ENCODE measurements at regions not wholly inside any gene's neighbourhood (a gene's known extent, or its start where the extent isn't known, plus 50 kb on each side); places are given as distances from the start of the nearest gene placed in this dataset.
"Not testable (repeated sequence)": the region's sequence is repeated elsewhere in the genome, so short reads cannot be mapped to it uniquely, and the experiment has no call there.

- Histone ChIP-seq H3K4me3 (ENCODE audit: low read length) (no peak overlapping the region), H3K36me3 (ENCODE audit: control insufficient read depth, insufficient read depth, low read length) (no peaks in the 10 kb centered on the region), H3K27ac (ENCODE audit: low read length) (no peak overlapping the region), H3K27me3 (ENCODE audit: control insufficient read depth, insufficient read depth, low read length) (no peaks in the 10 kb centered on the region), H3K9me3 (ENCODE audit: control insufficient read depth, insufficient read depth, low read length) (no peaks in the 10 kb centered on the region), H3K4me1 (ENCODE audit: control insufficient read depth, insufficient read depth, low read length) (no peaks in the 10 kb centered on the region)
- no CpG with 5 or more reads among the region's 4 CpGs for WGBS (ENCODE audit: insufficient coverage, insufficient read length)
- peak; percentile 16 for DNase-seq (ENCODE audit: low read depth, low spot score)
These were observed 363.3 kb upstream of the RPS23 start for GRCh38 chr5:82641331-82642003.

DNA sequence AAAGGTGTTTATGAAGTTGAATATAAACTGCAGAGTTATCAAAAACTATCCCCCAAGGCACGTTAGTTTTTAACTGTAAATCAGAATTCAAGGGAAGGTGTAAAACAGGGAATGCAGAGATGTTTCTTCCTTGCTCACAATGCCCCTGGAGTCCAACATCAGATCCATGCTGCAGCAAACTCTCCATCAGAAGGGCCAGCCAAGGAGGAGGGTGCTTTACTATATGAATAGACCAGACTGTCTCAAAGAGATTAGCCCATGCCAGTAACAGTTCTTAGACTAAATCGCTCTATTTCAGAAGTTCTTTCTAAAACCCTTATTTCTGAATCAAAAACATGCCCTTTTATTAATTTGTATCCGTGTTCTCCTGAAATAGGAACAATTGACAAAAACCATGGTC, 362.8 kb upstream of the RPS23 start:
- Histone ChIP-seq H3K36me3 (ENCODE audit: control insufficient read depth, insufficient read depth, low read length) (no peaks in the 10 kb centered on the region), H3K9me3 (ENCODE audit: control insufficient read depth, insufficient read depth, low read length) (no peaks in the 10 kb centered on the region), H3K27me3 (ENCODE audit: control insufficient read depth, insufficient read depth, low read length) (no peaks in the 10 kb centered on the region), H3K4me3 (ENCODE audit: low read length) (no peak overlapping the region), H3K27ac (ENCODE audit: low read length) (no peak overlapping the region), H3K4me1 (ENCODE audit: control insufficient read depth, insufficient read depth, low read length) (no peaks in the 10 kb centered on the region)
- WGBS (ENCODE audit: insufficient coverage, insufficient read length), result no CpG with 5 or more reads among the region's 3 CpGs
- DNase-seq (ENCODE audit: low read depth, low spot score), result no peak

DNA sequence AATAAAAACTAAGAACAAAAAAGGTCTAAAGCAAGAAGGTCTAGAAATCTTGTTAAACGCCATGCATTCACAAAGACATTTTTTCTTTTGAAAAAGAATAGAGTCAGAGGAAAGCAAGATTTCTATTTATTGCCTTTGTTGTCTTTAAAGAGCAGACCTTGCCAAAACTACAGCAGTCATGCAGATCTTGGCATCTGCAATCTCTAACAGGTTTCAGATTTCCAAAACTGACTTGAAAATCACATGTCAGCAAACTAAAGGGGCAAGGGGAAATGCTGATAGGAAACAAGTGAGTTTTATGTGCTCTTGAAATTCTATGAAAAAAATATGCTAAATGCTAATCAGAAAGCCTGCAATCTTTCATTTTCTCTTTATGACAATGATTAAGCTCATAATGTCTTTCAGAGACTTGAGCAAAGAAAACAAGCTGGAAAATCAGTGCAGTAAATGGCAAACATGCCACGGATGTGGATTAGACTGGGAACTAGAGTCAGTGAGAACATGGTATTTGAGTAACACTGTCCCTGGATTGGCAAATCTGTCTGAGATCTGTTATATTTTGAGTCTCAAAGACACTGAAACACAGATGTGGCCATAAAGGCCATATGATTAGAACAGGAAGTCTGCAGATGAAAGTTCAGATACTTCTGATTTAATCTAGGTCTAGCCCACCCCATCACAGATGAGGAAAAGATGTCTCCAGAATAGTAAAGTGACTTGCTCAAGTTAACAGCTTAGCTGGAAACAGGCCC, 361.4 kb upstream of the RPS23 start:
- Histone ChIP-seq H3K4me3 (ENCODE audit: low read length) (no peak overlapping the region), H3K27me3 (ENCODE audit: control insufficient read depth, insufficient read depth, low read length) (no peaks in the 10 kb centered on the region), H3K9me3 (ENCODE audit: control insufficient read depth, insufficient read depth, low read length) (no peaks in the 10 kb centered on the region), H3K27ac (ENCODE audit: low read length) (no peak overlapping the region), H3K4me1 (ENCODE audit: control insufficient read depth, insufficient read depth, low read length) (no peaks in the 10 kb centered on the region), H3K36me3 (ENCODE audit: control insufficient read depth, insufficient read depth, low read length) (no peaks in the 10 kb centered on the region)
- no peak for DNase-seq (ENCODE audit: low read depth, low spot score)
- no CpG with 5 or more reads among the region's 2 CpGs for WGBS (ENCODE audit: insufficient coverage, insufficient read length)

GRCh38 chr5:82636591-82636990, 358.4 kb upstream of the RPS23 start:
- H3K36me3 ChIP-seq (ENCODE audit: control insufficient read depth, insufficient read depth, low read length), result no peaks in the 10 kb centered on the region
- H3K27me3 ChIP-seq (ENCODE audit: control insufficient read depth, insufficient read depth, low read length), result no peaks in the 10 kb centered on the region
- no peak overlapping the region for H3K27ac ChIP-seq (ENCODE audit: low read length)
- no peak for DNase-seq (ENCODE audit: low read depth, low spot score)
- no peak overlapping the region for H3K4me3 ChIP-seq (ENCODE audit: low read length)
- no peaks in the 10 kb centered on the region for H3K4me1 ChIP-seq (ENCODE audit: control insufficient read depth, insufficient read depth, low read length)
- no CpG with 5 or more reads among the region's 1 CpG for WGBS (ENCODE audit: insufficient coverage, insufficient read length)
- no peaks in the 10 kb centered on the region for H3K9me3 ChIP-seq (ENCODE audit: control insufficient read depth, insufficient read depth, low read length)

DNA sequence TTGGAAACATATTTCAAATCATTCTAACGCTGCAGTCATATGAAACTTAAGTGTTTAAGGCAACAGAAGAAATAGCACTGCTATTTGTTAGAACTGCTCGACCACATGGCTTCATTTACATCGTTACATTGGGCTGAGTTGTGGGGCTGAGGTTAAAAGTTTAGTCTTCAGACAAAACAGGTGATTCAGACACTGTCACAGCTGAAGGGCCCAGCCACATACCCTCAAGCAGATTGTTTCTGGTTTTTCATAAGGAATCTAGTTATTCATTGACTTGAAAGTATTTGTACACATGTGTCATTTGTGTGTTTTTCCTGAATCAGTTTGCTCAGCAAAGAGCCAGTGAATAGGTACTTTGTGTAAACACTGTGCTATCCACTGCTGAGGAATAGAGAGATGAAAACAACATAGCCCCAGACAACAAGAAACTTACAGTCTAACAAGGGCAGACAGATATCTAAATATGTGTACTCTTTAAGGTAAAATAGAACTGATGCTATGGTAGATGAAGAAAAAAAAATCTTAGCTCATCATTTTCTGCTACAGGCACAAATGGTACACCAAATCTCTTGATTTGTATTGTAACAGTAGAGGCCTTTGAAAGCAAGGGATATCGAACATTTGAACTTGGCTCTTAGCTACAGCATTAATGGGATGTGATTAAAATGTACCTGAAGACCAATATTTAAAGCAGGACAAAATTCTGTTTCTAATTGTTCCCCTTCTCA, 357.6 kb upstream of the RPS23 start:
- no peak overlapping the region for H3K4me3 ChIP-seq (ENCODE audit: low read length)
- H3K4me1 ChIP-seq (ENCODE audit: control insufficient read depth, insufficient read depth, low read length), result no peaks in the 10 kb centered on the region
- H3K27me3 ChIP-seq (ENCODE audit: control insufficient read depth, insufficient read depth, low read length), result no peaks in the 10 kb centered on the region
- H3K36me3 ChIP-seq (ENCODE audit: control insufficient read depth, insufficient read depth, low read length), result no peaks in the 10 kb centered on the region
- WGBS (ENCODE audit: insufficient coverage, insufficient read length), result no CpG with 5 or more reads among the region's 4 CpGs
- H3K9me3 ChIP-seq (ENCODE audit: control insufficient read depth, insufficient read depth, low read length), result no peaks in the 10 kb centered on the region
- DNase-seq (ENCODE audit: low read depth, low spot score), result no peak
- no peak overlapping the region for H3K27ac ChIP-seq (ENCODE audit: low read length)

DNA sequence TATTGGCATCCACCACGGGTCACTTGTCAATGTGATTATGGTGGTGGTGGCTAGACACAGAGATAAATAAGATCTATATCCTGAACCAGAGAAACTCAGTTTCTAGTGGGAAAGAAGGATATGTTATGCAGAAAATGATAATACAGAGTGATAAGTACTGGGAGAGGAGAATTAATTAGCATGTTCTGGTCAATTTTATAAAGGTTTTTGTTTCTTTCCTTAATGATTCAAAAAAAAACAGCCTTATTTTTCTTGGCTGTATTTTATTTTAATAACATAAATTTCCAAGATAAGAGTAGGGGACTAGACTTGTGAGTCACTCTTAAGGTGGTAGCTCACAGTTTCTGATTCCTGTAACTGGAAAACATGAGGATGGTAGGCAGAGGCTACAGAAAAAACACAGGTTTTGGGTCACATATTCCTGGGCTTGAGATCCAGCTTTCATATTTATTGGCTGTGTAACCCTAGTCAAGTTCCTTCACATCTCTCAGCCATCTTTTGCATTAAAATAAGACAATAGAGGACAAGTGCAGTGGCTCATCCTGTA, 350.3 kb upstream of the RPS23 start:
- H3K36me3 ChIP-seq (ENCODE audit: control insufficient read depth, insufficient read depth, low read length), result no peaks in the 10 kb centered on the region
- no peak overlapping the region for H3K4me3 ChIP-seq (ENCODE audit: low read length)
- no peak overlapping the region for H3K27ac ChIP-seq (ENCODE audit: low read length)
- H3K27me3 ChIP-seq (ENCODE audit: control insufficient read depth, insufficient read depth, low read length), result no peaks in the 10 kb centered on the region
- no CpG with 5 or more reads among the region's 1 CpG for WGBS (ENCODE audit: insufficient coverage, insufficient read length)
- no peaks in the 10 kb centered on the region for H3K4me1 ChIP-seq (ENCODE audit: control insufficient read depth, insufficient read depth, low read length)
- H3K9me3 ChIP-seq (ENCODE audit: control insufficient read depth, insufficient read depth, low read length), result no peaks in the 10 kb centered on the region
- DNase-seq (ENCODE audit: low read depth, low spot score), result no peak

GRCh38 chr5:82626905-82627591, 348.9 kb upstream of the RPS23 start:
- H3K4me3 ChIP-seq (ENCODE audit: low read length); H3K27me3 ChIP-seq (ENCODE audit: control insufficient read depth, insufficient read depth, low read length); DNase-seq (ENCODE audit: low read depth, low spot score); H3K9me3 ChIP-seq (ENCODE audit: control insufficient read depth, insufficient read depth, low read length); H3K36me3 ChIP-seq (ENCODE audit: control insufficient read depth, insufficient read depth, low read length); H3K4me1 ChIP-seq (ENCODE audit: control insufficient read depth, insufficient read depth, low read length); H3K27ac ChIP-seq (ENCODE audit: low read length): not testable (repeated sequence)
- no CpG with 5 or more reads among the region's 4 CpGs for WGBS (ENCODE audit: insufficient coverage, insufficient read length)

DNA sequence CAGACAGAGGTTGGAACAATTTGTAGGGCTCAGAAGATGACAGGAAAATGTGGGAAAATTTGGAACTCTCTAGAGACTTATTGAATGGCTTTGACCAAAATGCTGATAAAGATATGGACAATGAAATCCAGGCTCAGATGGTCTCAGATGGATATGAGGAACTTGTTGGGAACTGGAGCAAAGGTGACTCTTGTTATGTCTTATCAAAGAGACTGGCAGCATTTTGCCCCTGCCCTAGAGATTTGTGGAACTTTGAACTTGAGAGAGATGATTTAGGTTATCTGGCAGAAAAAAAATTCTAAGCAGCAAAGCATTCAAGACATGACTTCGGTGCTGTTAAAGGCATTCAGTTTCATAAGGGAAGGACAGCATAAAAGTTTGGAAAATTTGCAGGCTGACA, 347.9 kb upstream of the RPS23 start:
- WGBS (ENCODE audit: insufficient coverage, insufficient read length), result no CpG with 5 or more reads among the region's 1 CpG

GRCh38 chr5:82624062-82624461, 345.9 kb upstream of the RPS23 start:
- no peaks in the 10 kb centered on the region for H3K9me3 ChIP-seq (ENCODE audit: control insufficient read depth, insufficient read depth, low read length)
- no peak overlapping the region for H3K27ac ChIP-seq (ENCODE audit: low read length)
- no peaks in the 10 kb centered on the region for H3K36me3 ChIP-seq (ENCODE audit: control insufficient read depth, insufficient read depth, low read length)
- no peaks in the 10 kb centered on the region for H3K4me1 ChIP-seq (ENCODE audit: control insufficient read depth, insufficient read depth, low read length)
- DNase-seq (ENCODE audit: low read depth, low spot score), result no peak
- no peaks in the 10 kb centered on the region for H3K27me3 ChIP-seq (ENCODE audit: control insufficient read depth, insufficient read depth, low read length)
- no CpG with 5 or more reads among the region's 1 CpG for WGBS (ENCODE audit: insufficient coverage, insufficient read length)
- H3K4me3 ChIP-seq (ENCODE audit: low read length), result no peak overlapping the region

More for the DNA sequence above, 347.9 kb upstream of the RPS23 start:
- DNase-seq (ENCODE audit: low read depth, low spot score); H3K36me3 ChIP-seq (ENCODE audit: control insufficient read depth, insufficient read depth, low read length); H3K4me1 ChIP-seq (ENCODE audit: control insufficient read depth, insufficient read depth, low read length); H3K27me3 ChIP-seq (ENCODE audit: control insufficient read depth, insufficient read depth, low read length); H3K4me3 ChIP-seq (ENCODE audit: low read length); H3K9me3 ChIP-seq (ENCODE audit: control insufficient read depth, insufficient read depth, low read length); H3K27ac ChIP-seq (ENCODE audit: low read length): not testable (repeated sequence)

All from iPS DF 6.9 (cell line).